H9 (cell line): ENCODE measurements at regions not wholly inside any gene's neighbourhood (a gene's known extent, or its start where the extent isn't known, plus 50 kb on each side); places are given as distances from the start of the nearest gene placed in this dataset.

Experiments
- DNase-seq: peaks from one replicate; pipeline ENCODE4 v3.0.0-alpha.2; 2017
- H2AFZ ChIP-seq: one replicate; pipeline ENCODE4 v1.6.1; 2013; ENCODE audit warnings: mild to moderate bottlenecking, low read length, control low read depth, moderate library complexity
- H2AK5ac ChIP-seq: 2 replicates; pipeline ENCODE4 v1.6.1; 2013; ENCODE audit warnings: low read length, control low read depth, mixed read lengths; ENCODE audit not compliant: insufficient read length
- H2BK120ac ChIP-seq: one replicate; pipeline ENCODE4 v1.6.1; 2013; ENCODE audit warnings: low read depth, mild to moderate bottlenecking, low read length, control low read depth, inconsistent platforms; ENCODE audit not compliant: poor library complexity, severe bottlenecking
- H2BK12ac ChIP-seq: 2 replicates; pipeline ENCODE4 v1.6.1; 2013; ENCODE audit warnings: low read length, control low read depth, mixed read lengths, low read depth; ENCODE audit not compliant: insufficient read length
- H2BK15ac ChIP-seq: 2 replicates; pipeline ENCODE4 v1.6.1; 2013; ENCODE audit warnings: low read depth, low read length, control low read depth
- H2BK20ac ChIP-seq: one replicate; pipeline ENCODE4 v1.6.1; 2013; ENCODE audit warnings: low read depth, mild to moderate bottlenecking, low read length, control low read depth, inconsistent platforms; ENCODE audit not compliant: poor library complexity, severe bottlenecking
- H2BK5ac ChIP-seq: 2 replicates; pipeline ENCODE4 v1.6.1; 2013; ENCODE audit warnings: low read length, control low read depth, mixed read lengths; ENCODE audit not compliant: insufficient read length
- H3K14ac ChIP-seq: 2 replicates; pipeline ENCODE4 v1.6.1; 2013; ENCODE audit warnings: low read length, control low read depth; ENCODE audit not compliant: insufficient read depth
- H3K18ac ChIP-seq: 2 replicates; pipeline ENCODE4 v1.6.1; 2013; ENCODE audit warnings: low read depth, mild to moderate bottlenecking, mixed read lengths, low read length, control low read depth; ENCODE audit not compliant: insufficient read length
- H3K23ac ChIP-seq: 2 replicates; pipeline ENCODE4 v1.6.1; 2013; ENCODE audit warnings: low read length, control low read depth, mixed read lengths, low read depth; ENCODE audit not compliant: insufficient read length
- H3K23me2 ChIP-seq: 2 replicates; pipeline ENCODE4 v1.6.1; 2013; ENCODE audit warnings: low read depth, mild to moderate bottlenecking, mixed read lengths, low read length, control low read depth; ENCODE audit not compliant: insufficient read length, poor library complexity, severe bottlenecking
- H3K27ac ChIP-seq: 2 replicates; pipeline ENCODE4 v1.5.1; 2013; ENCODE audit warnings: low read length, control low read depth, mixed read lengths, low read depth; ENCODE audit not compliant: insufficient read length
- H3K27me3 ChIP-seq: 2 replicates; pipeline ENCODE4 v1.6.1; 2013; ENCODE audit warnings: low read length, control low read depth, inconsistent platforms; ENCODE audit not compliant: insufficient read depth
- H3K4ac ChIP-seq: 2 replicates; pipeline ENCODE4 v1.6.1; 2013; ENCODE audit warnings: low read depth, mild to moderate bottlenecking, control low read depth, inconsistent platforms, low read length, moderate library complexity
- H3K4me1 ChIP-seq: 2 replicates; pipeline ENCODE4 v1.6.1; 2013; ENCODE audit warnings: low read length, control low read depth, inconsistent platforms; ENCODE audit not compliant: insufficient read depth
- H3K4me2 ChIP-seq: 2 replicates; pipeline ENCODE4 v1.6.1; 2013; ENCODE audit warnings: low read length, control low read depth, mixed read lengths; ENCODE audit not compliant: insufficient read length, insufficient read depth
- H3K56ac ChIP-seq: 2 replicates; pipeline ENCODE4 v1.6.1; 2013; ENCODE audit warnings: low read depth, mild to moderate bottlenecking, mixed read lengths, low read length, control low read depth; ENCODE audit not compliant: insufficient read length
- H3K79me1 ChIP-seq: 2 replicates; pipeline ENCODE4 v1.6.1; 2013; ENCODE audit warnings: low read depth, mild to moderate bottlenecking, moderate library complexity, low read length, control low read depth, inconsistent platforms; ENCODE audit not compliant: insufficient read depth, poor library complexity, severe bottlenecking
- H3K79me2 ChIP-seq: 2 replicates; pipeline ENCODE4 v1.6.1; 2013; ENCODE audit warnings: low read length, control low read depth, inconsistent platforms; ENCODE audit not compliant: insufficient read depth
- H3K9ac ChIP-seq: 2 replicates; pipeline ENCODE4 v1.6.1; 2013; ENCODE audit warnings: low read length, control low read depth, mixed read lengths; ENCODE audit not compliant: insufficient read length; ENCODE audit errors: extremely low read depth
- H3K9me3 ChIP-seq: one replicate; pipeline ENCODE4 v1.6.1; 2013; ENCODE audit warnings: low read depth, low read length, inconsistent platforms; ENCODE audit not compliant: control insufficient read depth
- H3T11ph ChIP-seq: one replicate; pipeline ENCODE4 v1.6.1; 2013; ENCODE audit warnings: mild to moderate bottlenecking, low read length, control low read depth, inconsistent platforms
- H4K20me1 ChIP-seq: one replicate; pipeline ENCODE4 v1.6.1; 2013; ENCODE audit not compliant: control insufficient read depth, insufficient read length, insufficient read depth
- H4K5ac ChIP-seq: 2 replicates; pipeline ENCODE4 v1.6.1; 2013; ENCODE audit warnings: low read depth, mild to moderate bottlenecking, mixed read lengths, low read length, control low read depth; ENCODE audit not compliant: insufficient read length
- H4K8ac ChIP-seq: replicated peaks from 2 replicates; pipeline ENCODE4 v1.6.1; 2013; ENCODE audit warnings: low read length, control low read depth, mixed read lengths, low read depth; ENCODE audit not compliant: insufficient read length
- H4K91ac ChIP-seq: 2 replicates; pipeline ENCODE4 v1.6.1; 2013; ENCODE audit warnings: low read depth, mild to moderate bottlenecking, moderate library complexity, mixed read lengths, low read length, control low read depth; ENCODE audit not compliant: insufficient read length
- H3K27ac Mint-ChIP-seq, 3 experiments: 2 replicates in 2 of 3; 3 replicates in 1 of 3; pipeline ENCODE4 v1.8.0; 2020 to 2021; ENCODE audit warnings: mixed read lengths in 3 of 3, mild to moderate bottlenecking in 1 of 3, moderate library complexity in 1 of 3
- H3K27me3 Mint-ChIP-seq: 2 replicates; pipeline ENCODE4 v1.8.0; 2021; ENCODE audit warnings: low read depth, mild to moderate bottlenecking, moderate library complexity, mixed read lengths
- H3K36me3 Mint-ChIP-seq, 3 experiments: 2 replicates in 2 of 3; 3 replicates in 1 of 3; pipeline ENCODE4 v1.8.0; 2020 to 2021; ENCODE audit warnings: low read depth in 3 of 3, mixed read lengths in 3 of 3; ENCODE audit not compliant: insufficient read depth in 1 of 3
- H3K4me1 Mint-ChIP-seq, 2 experiments: 2 replicates each; pipeline ENCODE4 v1.8.0; 2020; ENCODE audit warnings: mixed read lengths in 2 of 2
- H3K4me3 Mint-ChIP-seq, 2 experiments: 2 replicates in 1 of 2; 3 replicates in 1 of 2; pipeline ENCODE4 v1.8.0; 2020 to 2021; ENCODE audit warnings: mild to moderate bottlenecking in 2 of 2, mixed read lengths in 2 of 2, moderate library complexity in 1 of 2
- H3K9me3 Mint-ChIP-seq, 2 experiments: 2 replicates in 1 of 2; 3 replicates in 1 of 2; pipeline ENCODE4 v1.8.0; 2020; ENCODE audit warnings: mild to moderate bottlenecking in 2 of 2, mixed read lengths in 2 of 2, moderate library complexity in 1 of 2
- WGBS: extraction: QIAGEN DNeasy Blood & Tissue Kit; methylation state at CpG from one replicate; pipeline ENCODE4 v1.1.7; 2013; ENCODE audit warnings: missing lambda C conversion rate, low lambda C conversion rate, mixed read lengths; ENCODE audit not compliant: insufficient read length; ENCODE audit errors: extremely low coverage; 5-methylcytosine and 5-hydroxymethylcytosine counted together
- TF ChIP-seq, protein P1 (sequence below): fragments of 200-600 bp; sonication (generic); conservative IDR thresholded peaks from 3 replicates; pipeline ENCODE4 v1.8.0; 2021; ENCODE audit warnings: antibody characterized with exemption, mild to moderate bottlenecking

DNA sequence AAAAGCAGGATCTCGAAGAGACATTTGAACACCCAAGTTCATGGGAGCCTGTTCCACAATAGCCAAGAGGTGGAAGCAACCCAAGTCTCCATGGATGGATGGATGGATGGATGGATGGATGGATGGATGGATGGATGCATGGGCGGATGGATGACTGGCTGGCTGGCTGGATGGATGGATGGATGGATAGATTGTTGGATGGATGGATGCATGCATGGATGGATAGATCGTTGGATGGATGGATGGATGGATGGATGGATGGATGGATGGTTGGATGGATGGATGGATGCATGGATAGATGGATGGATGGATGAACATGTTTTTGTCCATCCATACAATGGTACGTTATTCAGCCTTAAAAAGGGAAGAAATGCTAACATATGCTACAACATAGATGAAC lies 603.4 kb downstream of the BRD1 start:
- DNase-seq, result no peak
- H4K5ac ChIP-seq, result no peak overlapping the region
- no peaks in the 10 kb centered on the region for H3K4me1 Mint-ChIP-seq
- no peak overlapping the region for H3K4ac ChIP-seq
- no peaks in the 10 kb centered on the region for H3K79me2 ChIP-seq
- H3K23me2 ChIP-seq, result no peaks in the 10 kb centered on the region
- no peak overlapping the region for H2BK15ac ChIP-seq
- no peak overlapping the region for H2BK12ac ChIP-seq
- peaks cover 2% of the 10 kb centered on the region for H3K9me3 ChIP-seq
- no peak overlapping the region for H2BK120ac ChIP-seq
- no peak overlapping the region for H3K18ac ChIP-seq
- no peak overlapping the region for H4K91ac ChIP-seq
- no peak overlapping the region for H2BK5ac ChIP-seq
- H3K27ac ChIP-seq, result no peak overlapping the region
- no peak overlapping the region for H2AFZ ChIP-seq
- no peaks in the 10 kb centered on the region; the same call in 1 of the 2 replicates for H3K4me1 ChIP-seq
- H3K14ac ChIP-seq, result no peak overlapping the region
- H2BK20ac ChIP-seq, result no peak overlapping the region
- H3K56ac ChIP-seq, result no peak overlapping the region
- no peaks in the 10 kb centered on the region; a peak in 1 of 7 replicates for H3K36me3 Mint-ChIP-seq
- H3K9me3 Mint-ChIP-seq, result peaks cover 3 to 10% of the 10 kb centered on the region in 2 experiments; a peak in 4 of 5 replicates
- no peak overlapping the region for H3K9ac ChIP-seq
- H3K23ac ChIP-seq, result no peak overlapping the region
- no peak overlapping the region for H3K4me3 Mint-ChIP-seq
- H3T11ph ChIP-seq, result no peak overlapping the region
- TF ChIP-seq, protein P1, sequence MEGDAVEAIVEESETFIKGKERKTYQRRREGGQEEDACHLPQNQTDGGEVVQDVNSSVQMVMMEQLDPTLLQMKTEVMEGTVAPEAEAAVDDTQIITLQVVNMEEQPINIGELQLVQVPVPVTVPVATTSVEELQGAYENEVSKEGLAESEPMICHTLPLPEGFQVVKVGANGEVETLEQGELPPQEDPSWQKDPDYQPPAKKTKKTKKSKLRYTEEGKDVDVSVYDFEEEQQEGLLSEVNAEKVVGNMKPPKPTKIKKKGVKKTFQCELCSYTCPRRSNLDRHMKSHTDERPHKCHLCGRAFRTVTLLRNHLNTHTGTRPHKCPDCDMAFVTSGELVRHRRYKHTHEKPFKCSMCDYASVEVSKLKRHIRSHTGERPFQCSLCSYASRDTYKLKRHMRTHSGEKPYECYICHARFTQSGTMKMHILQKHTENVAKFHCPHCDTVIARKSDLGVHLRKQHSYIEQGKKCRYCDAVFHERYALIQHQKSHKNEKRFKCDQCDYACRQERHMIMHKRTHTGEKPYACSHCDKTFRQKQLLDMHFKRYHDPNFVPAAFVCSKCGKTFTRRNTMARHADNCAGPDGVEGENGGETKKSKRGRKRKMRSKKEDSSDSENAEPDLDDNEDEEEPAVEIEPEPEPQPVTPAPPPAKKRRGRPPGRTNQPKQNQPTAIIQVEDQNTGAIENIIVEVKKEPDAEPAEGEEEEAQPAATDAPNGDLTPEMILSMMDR, result no peak
- no peak overlapping the region for H2AK5ac ChIP-seq
- no peaks in the 10 kb centered on the region for H4K20me1 ChIP-seq
- H3K27ac Mint-ChIP-seq, result no peak overlapping the region
- H3K27me3 ChIP-seq, result no peaks in the 10 kb centered on the region
- WGBS, result 100% methylated on average over 1 of the region's 4 CpGs
- no peak overlapping the region for H4K8ac ChIP-seq
- H3K27me3 Mint-ChIP-seq, result peaks cover 49% of the 10 kb centered on the region
- H3K79me1 ChIP-seq, result no peaks in the 10 kb centered on the region
- no peak overlapping the region for H3K4me2 ChIP-seq
